CD4-positive, alpha-beta T cell treated with Interferon alpha-2 for 1 hour (primary cell): ENCODE measurements at regions not wholly inside any gene's neighbourhood (a gene's known extent, or its start where the extent isn't known, plus 50 kb on each side); places are given as distances from the start of the nearest gene placed in this dataset.

Experiments
- DNase-seq, 2 donors: peaks; one replicate each; pipeline ENCODE4 v3.0.0-alpha.2; 2020 to 2022

GRCh38 chr5:57332361-57332760, 150.2 kb downstream of the ACTBL2 start:
- DNase-seq = no peak

GRCh38 chr5:57327561-57328367, 153.9 kb downstream of the GPBP1 start:
- DNase-seq = no peak

- no peak for DNase-seq
These were observed 152.0 kb downstream of the GPBP1 start for GRCh38 chr5:57325678-57326397.

DNA sequence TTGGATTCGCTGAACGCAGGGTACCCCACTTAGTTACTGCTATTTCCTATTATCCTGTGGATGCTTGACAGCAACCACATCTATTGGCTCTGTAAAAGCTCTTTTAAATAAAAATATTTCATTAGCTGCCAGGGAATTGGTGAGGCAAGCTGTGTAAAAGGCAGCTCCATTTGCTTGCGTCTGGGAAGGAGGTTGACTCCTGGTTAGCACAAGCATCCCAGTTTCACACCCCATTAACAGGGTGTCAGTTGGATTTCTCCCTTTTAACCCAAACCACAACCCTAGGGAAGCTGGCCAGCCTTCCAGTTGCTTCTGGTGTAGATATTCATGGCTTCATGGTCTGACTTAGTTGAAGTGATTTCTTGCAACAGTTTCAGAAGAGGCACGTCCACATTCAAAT, 151.0 kb downstream of the GPBP1 start:
- no peak for DNase-seq

- DNase-seq = no peak
These were observed 150.3 kb downstream of the GPBP1 start for GRCh38 chr5:57324181-57324580.

GRCh38 chr5:57320582-57320981, 146.7 kb downstream of the GPBP1 start:
- DNase-seq = no peak

DNA sequence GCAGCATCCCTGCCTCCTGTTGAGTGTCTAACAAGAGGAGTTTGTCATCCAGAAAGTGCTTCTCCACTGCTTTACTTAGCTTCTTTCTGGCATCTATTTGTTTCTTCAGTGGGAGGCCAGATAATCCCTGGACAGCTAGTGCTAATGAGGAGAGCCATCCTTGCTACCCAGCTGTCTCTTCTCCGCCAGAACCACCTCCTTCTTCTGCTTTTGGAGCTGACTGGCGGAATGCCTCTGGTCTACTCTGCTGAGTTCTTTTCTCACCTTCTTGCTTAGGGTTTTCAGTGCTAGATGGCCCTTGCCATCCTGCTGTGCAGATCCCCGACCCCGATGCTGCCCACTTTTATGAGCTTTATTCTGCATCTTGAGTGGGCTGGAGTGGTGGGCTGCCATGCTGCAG, 145.8 kb downstream of the GPBP1 start:
- no peak for DNase-seq

DNA sequence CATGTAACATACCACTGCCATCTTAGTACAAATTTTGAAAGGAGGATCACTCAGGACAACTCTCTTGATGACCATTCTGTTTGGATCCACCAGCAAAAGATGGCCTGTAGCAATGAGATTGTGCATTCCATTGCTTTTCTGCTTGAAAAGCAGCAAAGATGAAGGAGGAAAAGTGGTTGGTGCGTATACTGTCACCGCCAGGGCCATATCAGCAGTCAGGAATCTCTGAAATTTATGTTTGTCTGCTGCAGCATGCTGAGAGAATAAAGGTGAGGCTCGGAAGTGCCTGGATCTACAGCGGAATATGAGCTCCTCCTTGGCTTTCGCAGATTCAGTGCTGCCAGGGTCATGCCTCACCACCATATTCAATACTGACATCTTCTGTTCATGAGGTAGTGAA, 144.4 kb downstream of the GPBP1 start:
- DNase-seq = no peak

DNA sequence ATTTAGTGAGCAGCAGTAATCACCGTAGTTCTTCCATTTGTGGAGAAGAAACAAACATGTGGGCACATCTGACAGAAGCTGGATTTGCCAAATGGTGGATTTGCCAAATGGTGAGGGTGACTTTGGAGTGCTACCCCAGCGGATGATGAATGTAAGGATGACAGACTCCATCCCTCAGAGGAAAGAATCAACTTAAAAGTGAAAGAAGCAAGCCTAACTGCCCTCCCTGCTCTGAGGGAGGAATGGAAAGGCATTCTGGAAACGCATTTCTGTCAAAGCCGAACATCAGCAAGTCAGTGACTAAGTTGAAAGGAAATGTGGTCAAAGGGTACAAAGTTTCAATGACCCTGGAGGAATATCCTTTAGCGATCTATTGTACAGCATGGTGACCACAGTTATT, 143.5 kb downstream of the GPBP1 start:
- no peak for DNase-seq

GRCh38 chr5:57316798-57317327, 143.0 kb downstream of the GPBP1 start:
- DNase-seq = no peak

DNA sequence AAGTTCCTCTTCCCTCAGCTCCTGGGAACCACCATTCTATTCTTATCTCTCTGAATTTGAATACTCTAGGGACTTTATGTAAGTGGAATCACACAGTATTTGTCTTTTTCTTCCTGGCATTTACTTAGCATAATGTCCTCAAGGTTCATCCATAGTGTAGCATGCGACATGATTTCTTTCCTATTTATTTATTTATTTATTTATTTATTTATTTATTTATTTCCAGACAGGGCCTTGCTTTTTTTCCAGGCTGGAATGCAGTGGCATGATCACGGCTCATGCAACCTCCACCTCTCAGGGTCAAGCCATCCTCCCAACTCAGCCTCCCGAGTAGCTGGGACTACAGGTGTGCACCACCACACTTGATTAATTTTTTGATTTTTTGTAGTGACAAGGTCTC, 142.1 kb downstream of the GPBP1 start:
- DNase-seq = no peak
